CD4-positive, alpha-beta T cell treated with Interleukin-6 for 4 hours (primary cell): ENCODE measurements at regions not wholly inside any gene's neighbourhood (a gene's known extent, or its start where the extent isn't known, plus 50 kb on each side); places are given as distances from the start of the nearest gene placed in this dataset.

Experiments used
- DNase-seq: peaks from one replicate; pipeline ENCODE4 v3.0.0-alpha.2; 2020; ENCODE audit warnings: mixed read lengths

- DNase-seq = no peak
These were observed 108.0 kb upstream of the LGALSL start for GRCh38 chr2:64345998-64346397.

GRCh38 chr2:64348386-64349130 lies 105.4 kb upstream of the LGALSL start:
- no peak for DNase-seq

- DNase-seq = no peak
These were observed 104.8 kb upstream of the LGALSL start for GRCh38 chr2:64349131-64349530.

- DNase-seq = no peak
These were observed 103.0 kb upstream of the LGALSL start for GRCh38 chr2:64350996-64351395.

GRCh38 chr2:64352292-64352691 lies 101.7 kb upstream of the LGALSL start:
- no peak for DNase-seq

- no peak for DNase-seq
These were observed 98.9 kb upstream of the LGALSL start for GRCh38 chr2:64354857-64355680.

GRCh38 chr2:64356906-64357305 lies 97.1 kb upstream of the LGALSL start:
- no peak for DNase-seq

- no peak for DNase-seq
These were observed 94.6 kb upstream of the LGALSL start for GRCh38 chr2:64359171-64359891.

GRCh38 chr2:64359892-64360657 lies 93.9 kb upstream of the LGALSL start:
- DNase-seq = peak; percentile 7

GRCh38 chr2:64361151-64361938 lies 92.6 kb upstream of the LGALSL start:
- DNase-seq = no peak

GRCh38 chr2:64362562-64363026 lies 91.4 kb upstream of the LGALSL start:
- DNase-seq = no peak

- no peak for DNase-seq
These were observed 90.8 kb upstream of the LGALSL start for GRCh38 chr2:64363140-64363539.

GRCh38 chr2:64363848-64364247 lies 90.1 kb upstream of the LGALSL start:
- DNase-seq = no peak

GRCh38 chr2:64367444-64368232 lies 86.3 kb upstream of the LGALSL start:
- DNase-seq = no peak

GRCh38 chr2:64369706-64370105 lies 84.3 kb upstream of the LGALSL start:
- DNase-seq = no peak

- DNase-seq = no peak
These were observed 82.2 kb upstream of the LGALSL start for GRCh38 chr2:64371727-64372126.

GRCh38 chr2:64374686-64375085 lies 79.3 kb upstream of the LGALSL start:
- no peak for DNase-seq

GRCh38 chr2:64376926-64377325 lies 77.0 kb upstream of the LGALSL start:
- no peak for DNase-seq

GRCh38 chr2:64379186-64379585 lies 74.8 kb upstream of the LGALSL start:
- DNase-seq = no peak

- no peak for DNase-seq
These were observed 73.0 kb upstream of the LGALSL start for GRCh38 chr2:64380853-64381527.
